ENCODE measurements at regions not wholly inside any gene's neighbourhood (a gene's known extent, or its start where the extent isn't known, plus 50 kb on each side); places are given as distances from the start of the nearest gene placed in this dataset.

DNA sequence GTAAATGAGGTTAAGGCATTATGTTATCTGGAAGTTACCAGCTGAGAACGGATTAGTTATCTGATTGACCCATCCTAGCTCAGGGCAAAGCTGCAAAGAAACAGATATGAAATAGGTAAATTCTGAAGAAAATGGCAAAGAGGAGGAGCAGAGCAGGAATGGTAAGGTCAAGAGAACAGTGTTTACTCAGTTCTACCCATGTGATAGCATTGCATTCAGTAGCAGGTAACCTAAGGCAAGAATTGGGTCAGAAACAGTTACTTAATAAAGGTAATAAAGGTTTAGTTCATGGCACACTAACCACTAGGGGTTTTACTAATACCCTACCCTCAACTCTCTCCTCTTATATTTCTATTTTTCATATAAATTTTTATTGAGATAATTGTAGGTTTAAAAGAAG lies 224.8 kb downstream of the ASCL1 start:
- Histone ChIP-seq H3K4me3 (ENCODE audit: insufficient read length, low read depth) (no peak overlapping the region), H3K4me1 (ENCODE audit: insufficient read depth, insufficient read length) (no peaks in the 10 kb centered on the region), H3K27me3 (ENCODE audit: insufficient read depth, insufficient read length) (no peaks in the 10 kb centered on the region), H3K9me3 (ENCODE audit: insufficient read depth, low read length) (no peaks in the 10 kb centered on the region), H3K9ac (ENCODE audit: insufficient read length, low read depth) (no peak overlapping the region), H3K36me3 (ENCODE audit: insufficient read depth, insufficient read length, low read length) (no peaks in the 10 kb centered on the region)
- no peak for DNase-seq (ENCODE audit: low read depth, low spot score)
- TF ChIP-seq ZNF274 (IDR thresholded peaks at IDR 0.05; ENCODE audit: low read depth, low read length), result no peak
- no peak for TF ChIP-seq YY1 (IDR thresholded peaks at IDR 0.05; ENCODE audit: insufficient read depth, insufficient read length)
- TF ChIP-seq SUZ12 (IDR thresholded peaks at IDR 0.05; ENCODE audit: extremely low read depth, insufficient read depth, insufficient read length), result no peak

DNA sequence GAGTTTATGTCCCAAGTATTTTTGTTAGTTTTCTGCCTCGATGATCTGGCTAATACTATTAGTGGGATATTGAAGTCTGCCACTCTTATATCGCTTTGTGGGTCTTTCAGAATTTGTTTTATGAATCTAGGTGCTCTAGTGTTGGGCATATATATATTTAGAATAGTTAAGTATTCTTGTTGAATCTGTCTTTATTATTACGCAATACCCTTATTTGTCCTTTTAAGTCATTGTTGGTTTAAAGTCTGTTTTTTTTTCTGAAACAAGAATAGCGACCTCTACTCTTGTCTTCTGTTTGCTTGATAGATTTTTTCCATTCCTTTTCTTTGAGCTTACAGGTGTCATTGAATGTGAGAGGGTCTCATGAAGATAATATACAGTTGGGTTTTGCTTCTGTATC lies 239.0 kb downstream of the ASCL1 start:
- TF ChIP-seq YY1 (IDR thresholded peaks at IDR 0.05; ENCODE audit: insufficient read depth, insufficient read length) (no peak), SUZ12 (IDR thresholded peaks at IDR 0.05; ENCODE audit: extremely low read depth, insufficient read depth, insufficient read length) (no peak), ZNF274 (IDR thresholded peaks at IDR 0.05; ENCODE audit: low read depth, low read length) (no peak)
- DNase-seq (ENCODE audit: low read depth, low spot score), result no peak
- Histone ChIP-seq H3K9ac (ENCODE audit: insufficient read length, low read depth) (no peak overlapping the region), H3K9me3 (ENCODE audit: insufficient read depth, low read length) (0 out of 2 replicates have a peak, but pooled peaks cover under 1% of the 10 kb centered on the region), H3K36me3 (ENCODE audit: insufficient read depth, insufficient read length, low read length) (no peaks in the 10 kb centered on the region), H3K27me3 (ENCODE audit: insufficient read depth, insufficient read length) (no peaks in the 10 kb centered on the region), H3K4me3 (ENCODE audit: insufficient read length, low read depth) (no peak overlapping the region), H3K4me1 (ENCODE audit: insufficient read depth, insufficient read length) (no peaks in the 10 kb centered on the region)

DNA sequence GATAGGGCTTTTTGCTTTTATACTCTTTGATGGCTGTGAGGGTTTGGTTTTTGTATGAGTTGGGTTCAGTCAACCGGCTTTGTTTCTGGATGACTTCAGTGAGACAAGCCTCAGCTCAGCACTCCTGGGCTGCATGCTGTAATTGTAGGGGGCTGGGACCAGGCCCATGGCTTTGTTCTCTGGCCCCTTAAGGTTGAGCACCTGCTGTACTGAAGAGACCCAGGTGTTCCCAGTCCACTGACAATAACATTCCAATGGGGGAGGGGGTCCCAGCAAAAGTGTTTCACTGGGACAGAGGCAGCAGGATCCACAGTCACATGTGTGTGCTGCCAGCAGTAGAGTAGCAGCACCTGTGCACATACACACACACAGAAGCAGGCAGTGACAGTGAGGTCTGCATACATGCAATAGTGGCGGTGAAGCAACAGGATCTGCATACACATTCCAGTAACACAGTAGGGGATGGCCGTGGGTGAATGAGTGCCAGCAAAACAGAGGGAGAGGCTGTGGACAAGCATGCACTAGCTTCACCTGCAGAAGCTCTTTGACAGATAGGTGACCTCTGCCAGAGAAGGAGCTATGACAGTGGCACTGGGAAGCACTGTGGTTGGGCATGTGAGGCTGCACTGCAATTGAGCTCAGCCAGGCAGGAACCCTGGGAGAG lies 240.4 kb downstream of the ASCL1 start:
- H3K4me1 ChIP-seq (ENCODE audit: insufficient read depth, insufficient read length), result no peaks in the 10 kb centered on the region
- DNase-seq (ENCODE audit: low read depth, low spot score), result no peak
- H3K27me3 ChIP-seq (ENCODE audit: insufficient read depth, insufficient read length), result no peaks in the 10 kb centered on the region
- TF ChIP-seq YY1 (IDR thresholded peaks at IDR 0.05; ENCODE audit: insufficient read depth, insufficient read length) (no peak), ZNF274 (IDR thresholded peaks at IDR 0.05; ENCODE audit: low read depth, low read length) (no peak), SUZ12 (IDR thresholded peaks at IDR 0.05; ENCODE audit: extremely low read depth, insufficient read depth, insufficient read length) (no peak)
- H3K9me3 ChIP-seq (ENCODE audit: insufficient read depth, low read length), result no peaks in the 10 kb centered on the region
- H3K9ac ChIP-seq (ENCODE audit: insufficient read length, low read depth), result no peak overlapping the region
- H3K36me3 ChIP-seq (ENCODE audit: insufficient read depth, insufficient read length, low read length), result no peaks in the 10 kb centered on the region
- H3K4me3 ChIP-seq (ENCODE audit: insufficient read length, low read depth), result no peak overlapping the region

GRCh38 chr12:103198499-103198898 lies 241.0 kb downstream of the ASCL1 start:
- DNase-seq (ENCODE audit: low read depth, low spot score), result no peak
- no peak overlapping the region for H3K9ac ChIP-seq (ENCODE audit: insufficient read length, low read depth)
- no peak for TF ChIP-seq SUZ12 (IDR thresholded peaks at IDR 0.05; ENCODE audit: extremely low read depth, insufficient read depth, insufficient read length)

DNA sequence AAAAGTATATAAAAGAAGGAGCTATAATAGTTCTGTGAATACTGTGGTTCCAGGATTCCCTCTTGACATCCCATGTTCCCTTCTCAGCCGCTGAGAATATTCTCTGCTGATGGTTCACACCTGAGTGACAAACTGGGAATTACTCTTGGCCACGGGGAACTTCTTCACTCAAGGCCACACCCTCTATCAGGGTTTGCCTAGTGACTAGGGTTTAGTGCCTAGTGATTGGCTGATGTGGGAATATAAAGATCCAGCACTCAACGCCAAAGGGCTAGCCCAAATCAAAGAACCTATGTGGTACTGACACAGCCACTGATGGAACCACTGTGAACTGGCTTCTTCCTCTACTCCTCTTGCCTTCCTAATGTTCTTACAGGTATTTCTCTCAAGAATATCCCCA lies 248.4 kb downstream of the ASCL1 start:
- H3K4me3 ChIP-seq (ENCODE audit: insufficient read length, low read depth), result no peak overlapping the region
- H3K36me3 ChIP-seq (ENCODE audit: insufficient read depth, insufficient read length, low read length), result no peaks in the 10 kb centered on the region
- no peaks in the 10 kb centered on the region for H3K4me1 ChIP-seq (ENCODE audit: insufficient read depth, insufficient read length)
- no peak for DNase-seq (ENCODE audit: low read depth, low spot score)
- H3K9ac ChIP-seq (ENCODE audit: insufficient read length, low read depth), result no peak overlapping the region
- H3K27me3 ChIP-seq (ENCODE audit: insufficient read depth, insufficient read length), result no peaks in the 10 kb centered on the region
- TF ChIP-seq YY1 (IDR thresholded peaks at IDR 0.05; ENCODE audit: insufficient read depth, insufficient read length) (no peak), ZNF274 (IDR thresholded peaks at IDR 0.05; ENCODE audit: low read depth, low read length) (no peak), SUZ12 (IDR thresholded peaks at IDR 0.05; ENCODE audit: extremely low read depth, insufficient read depth, insufficient read length) (no peak)
- H3K9me3 ChIP-seq (ENCODE audit: insufficient read depth, low read length), result no peaks in the 10 kb centered on the region

More at GRCh38 chr12:103198499-103198898, 241.0 kb downstream of the ASCL1 start:
- H3K36me3 ChIP-seq (ENCODE audit: insufficient read depth, insufficient read length, low read length), result no peaks in the 10 kb centered on the region
- no peaks in the 10 kb centered on the region for H3K4me1 ChIP-seq (ENCODE audit: insufficient read depth, insufficient read length)
- no peaks in the 10 kb centered on the region for H3K9me3 ChIP-seq (ENCODE audit: insufficient read depth, low read length)
- no peaks in the 10 kb centered on the region for H3K27me3 ChIP-seq (ENCODE audit: insufficient read depth, insufficient read length)
- no peak overlapping the region for H3K4me3 ChIP-seq (ENCODE audit: insufficient read length, low read depth)

- H3K9me3 ChIP-seq (ENCODE audit: insufficient read depth, low read length), result no peaks in the 10 kb centered on the region
- H3K36me3 ChIP-seq (ENCODE audit: insufficient read depth, insufficient read length, low read length), result no peaks in the 10 kb centered on the region
Measured at GRCh38 chr12:103207936-103208335, 250.5 kb downstream of the ASCL1 start.

DNA sequence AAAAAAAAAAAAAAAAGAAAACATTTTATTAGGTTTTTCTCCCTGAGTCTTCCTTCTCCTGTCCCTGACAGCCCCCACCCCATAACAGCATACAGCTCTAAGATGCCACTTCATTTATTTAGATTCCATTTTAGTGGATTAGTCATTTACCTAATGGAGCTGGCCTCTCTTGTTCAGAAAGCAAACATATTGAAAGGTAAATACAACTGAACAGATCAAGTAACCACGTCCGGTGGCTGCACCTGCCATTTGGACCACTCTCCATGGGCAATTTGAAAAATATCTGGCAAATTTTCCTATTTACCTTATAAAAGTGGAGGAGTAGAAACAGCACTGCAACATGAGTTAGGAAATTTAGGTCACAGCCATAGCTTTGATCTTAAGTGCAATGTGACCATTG lies 254.6 kb downstream of the C12orf42 start:
- H3K27me3 ChIP-seq (ENCODE audit: insufficient read depth, insufficient read length), result no peaks in the 10 kb centered on the region
- no peaks in the 10 kb centered on the region for H3K4me1 ChIP-seq (ENCODE audit: insufficient read depth, insufficient read length)
- H3K4me3 ChIP-seq (ENCODE audit: insufficient read length, low read depth), result no peak overlapping the region
- no peak overlapping the region for H3K9ac ChIP-seq (ENCODE audit: insufficient read length, low read depth)
- H3K9me3 ChIP-seq (ENCODE audit: insufficient read depth, low read length), result no peaks in the 10 kb centered on the region
- DNase-seq (ENCODE audit: low read depth, low spot score), result no peak
- no peaks in the 10 kb centered on the region for H3K36me3 ChIP-seq (ENCODE audit: insufficient read depth, insufficient read length, low read length)
- TF ChIP-seq ZNF274 (IDR thresholded peaks at IDR 0.05; ENCODE audit: low read depth, low read length) (no peak), SUZ12 (IDR thresholded peaks at IDR 0.05; ENCODE audit: extremely low read depth, insufficient read depth, insufficient read length) (no peak), YY1 (IDR thresholded peaks at IDR 0.05; ENCODE audit: insufficient read depth, insufficient read length) (no peak)

More at GRCh38 chr12:103207936-103208335, 250.5 kb downstream of the ASCL1 start:
- no peak overlapping the region for H3K9ac ChIP-seq (ENCODE audit: insufficient read length, low read depth)
- no peak for DNase-seq (ENCODE audit: low read depth, low spot score)
- no peak overlapping the region for H3K4me3 ChIP-seq (ENCODE audit: insufficient read length, low read depth)
- H3K27me3 ChIP-seq (ENCODE audit: insufficient read depth, insufficient read length), result no peaks in the 10 kb centered on the region
- TF ChIP-seq ZNF274 (IDR thresholded peaks at IDR 0.05; ENCODE audit: low read depth, low read length), result no peak
- TF ChIP-seq SUZ12 (IDR thresholded peaks at IDR 0.05; ENCODE audit: extremely low read depth, insufficient read depth, insufficient read length), result no peak
- TF ChIP-seq YY1 (IDR thresholded peaks at IDR 0.05; ENCODE audit: insufficient read depth, insufficient read length), result no peak
- no peaks in the 10 kb centered on the region for H3K4me1 ChIP-seq (ENCODE audit: insufficient read depth, insufficient read length)

All from NT2/D1 (cell line).